Activated T-helper 17 cell treated with anti-CD3 and anti-CD28 coated beads, Interleukin-2, amount 50 U/mL, for 72 hours (primary cell): ENCODE measurements at regions not wholly inside any gene's neighbourhood (a gene's known extent, or its start where the extent isn't known, plus 50 kb on each side); places are given as distances from the start of the nearest gene placed in this dataset.

Experiments used
- ATAC-seq: fragments of 150-1000 bp; cut with Tn5 transposase; replicated peaks from 2 replicates; pipeline ENCODE4 v1.10.0; 2021; ENCODE audit warnings: mild to moderate bottlenecking, moderate library complexity
- H3K27ac Mint-ChIP-seq: one replicate; pipeline ENCODE4 v1.8.0; 2022; ENCODE audit warnings: mixed read lengths
- H3K27me3 Mint-ChIP-seq: one replicate; pipeline ENCODE4 v1.8.0; 2022; ENCODE audit warnings: mixed read lengths
- H3K36me3 Mint-ChIP-seq: one replicate; pipeline ENCODE4 v1.8.0; 2022; ENCODE audit warnings: low read depth, mild to moderate bottlenecking, mixed read lengths
- H3K4me1 Mint-ChIP-seq: one replicate; pipeline ENCODE4 v1.8.0; 2022; ENCODE audit warnings: mixed read lengths
- H3K4me3 Mint-ChIP-seq: one replicate; pipeline ENCODE4 v1.8.0; 2022; ENCODE audit warnings: mild to moderate bottlenecking, mixed read lengths
- H3K9me3 Mint-ChIP-seq: one replicate; pipeline ENCODE4 v1.8.0; 2022; ENCODE audit warnings: mixed read lengths

GRCh38 chr7:153396475-153396874 lies 636.9 kb downstream of the ACTR3B start:
- no peak for ATAC-seq
- Mint-ChIP-seq H3K27me3 (no peaks in the 10 kb centered on the region), H3K9me3 (peaks cover 9% of the 10 kb centered on the region), H3K27ac (no peak overlapping the region), H3K4me1 (no peaks in the 10 kb centered on the region), H3K36me3 (no peaks in the 10 kb centered on the region), H3K4me3 (no peak overlapping the region)

- Mint-ChIP-seq H3K9me3 (peaks cover 8% of the 10 kb centered on the region), H3K4me3 (no peak overlapping the region), H3K36me3 (no peaks in the 10 kb centered on the region), H3K27ac (no peak overlapping the region), H3K4me1 (no peaks in the 10 kb centered on the region), H3K27me3 (no peaks in the 10 kb centered on the region)
- ATAC-seq = no peak
Measured at GRCh38 chr7:153397459-153397858, 637.9 kb downstream of the ACTR3B start.

- H3K4me3 Mint-ChIP-seq = no peak overlapping the region
- H3K27me3 Mint-ChIP-seq = no peaks in the 10 kb centered on the region
- H3K36me3 Mint-ChIP-seq = no peaks in the 10 kb centered on the region
- H3K4me1 Mint-ChIP-seq = no peaks in the 10 kb centered on the region
- H3K9me3 Mint-ChIP-seq = peaks cover 8% of the 10 kb centered on the region
- no peak for ATAC-seq
- H3K27ac Mint-ChIP-seq = no peak overlapping the region
Measured at GRCh38 chr7:153397906-153398305, 638.4 kb downstream of the ACTR3B start.

- no peak for ATAC-seq
- Mint-ChIP-seq H3K36me3 (no peaks in the 10 kb centered on the region), H3K27ac (no peak overlapping the region), H3K9me3 (peaks cover 8% of the 10 kb centered on the region), H3K27me3 (no peaks in the 10 kb centered on the region), H3K4me3 (no peak overlapping the region), H3K4me1 (no peaks in the 10 kb centered on the region)
Measured at GRCh38 chr7:153398370-153398769, 638.8 kb downstream of the ACTR3B start.

GRCh38 chr7:153398789-153399553 lies 639.4 kb downstream of the ACTR3B start:
- no peak for ATAC-seq

GRCh38 chr7:153399554-153399940 lies 640.0 kb downstream of the ACTR3B start:
- Mint-ChIP-seq H3K27me3 (no peaks in the 10 kb centered on the region), H3K9me3 (peaks cover 8% of the 10 kb centered on the region), H3K27ac (no peak overlapping the region), H3K36me3 (no peaks in the 10 kb centered on the region), H3K4me3 (no peak overlapping the region), H3K4me1 (no peaks in the 10 kb centered on the region)
- ATAC-seq = no peak

More at GRCh38 chr7:153398789-153399553, 639.4 kb downstream of the ACTR3B start:
- Mint-ChIP-seq H3K36me3 (no peaks in the 10 kb centered on the region), H3K4me3 (no peak overlapping the region), H3K27ac (no peak overlapping the region), H3K9me3 (peaks cover 8% of the 10 kb centered on the region), H3K27me3 (no peaks in the 10 kb centered on the region), H3K4me1 (no peaks in the 10 kb centered on the region)

- peaks cover 11% of the 10 kb centered on the region for H3K9me3 Mint-ChIP-seq
- H3K27ac Mint-ChIP-seq = no peak overlapping the region
- H3K36me3 Mint-ChIP-seq = no peaks in the 10 kb centered on the region
- no peak overlapping the region for H3K4me3 Mint-ChIP-seq
- no peaks in the 10 kb centered on the region for H3K4me1 Mint-ChIP-seq
- H3K27me3 Mint-ChIP-seq = no peaks in the 10 kb centered on the region
- ATAC-seq = no peak
Measured at GRCh38 chr7:153400735-153401593, 641.4 kb downstream of the ACTR3B start.

GRCh38 chr7:153401795-153402720 lies 642.5 kb downstream of the ACTR3B start:
- Mint-ChIP-seq H3K27ac (no peak overlapping the region), H3K9me3 (peaks cover 10% of the 10 kb centered on the region), H3K4me1 (no peaks in the 10 kb centered on the region), H3K27me3 (no peaks in the 10 kb centered on the region), H3K36me3 (no peaks in the 10 kb centered on the region), H3K4me3 (no peak overlapping the region)
- ATAC-seq = no peak

- H3K36me3 Mint-ChIP-seq = no peaks in the 10 kb centered on the region
- no peak for ATAC-seq
- H3K27me3 Mint-ChIP-seq = no peaks in the 10 kb centered on the region
- H3K4me3 Mint-ChIP-seq = no peak overlapping the region
- no peak overlapping the region for H3K27ac Mint-ChIP-seq
- peaks cover 10% of the 10 kb centered on the region for H3K9me3 Mint-ChIP-seq
- H3K4me1 Mint-ChIP-seq = no peaks in the 10 kb centered on the region
Measured at GRCh38 chr7:153402721-153403541, 643.4 kb downstream of the ACTR3B start.

- ATAC-seq = no peak
Measured at GRCh38 chr7:153404124-153404523, 644.6 kb downstream of the ACTR3B start.

GRCh38 chr7:153404781-153405279 lies 645.3 kb downstream of the ACTR3B start:
- H3K36me3 Mint-ChIP-seq = no peaks in the 10 kb centered on the region
- no peaks in the 10 kb centered on the region for H3K4me1 Mint-ChIP-seq
- no peak overlapping the region for H3K4me3 Mint-ChIP-seq
- ATAC-seq = no peak
- H3K27me3 Mint-ChIP-seq = no peaks in the 10 kb centered on the region
- H3K27ac Mint-ChIP-seq = no peak overlapping the region
- peaks cover 17% of the 10 kb centered on the region for H3K9me3 Mint-ChIP-seq

More at GRCh38 chr7:153404124-153404523, 644.6 kb downstream of the ACTR3B start:
- Mint-ChIP-seq H3K9me3 (peaks cover 13% of the 10 kb centered on the region), H3K27ac (no peak overlapping the region), H3K4me1 (no peaks in the 10 kb centered on the region), H3K4me3 (no peak overlapping the region), H3K36me3 (no peaks in the 10 kb centered on the region), H3K27me3 (no peaks in the 10 kb centered on the region)

GRCh38 chr7:153405704-153406485 lies 646.3 kb upstream of the DPP6 start:
- Mint-ChIP-seq H3K27me3 (no peaks in the 10 kb centered on the region), H3K4me1 (no peaks in the 10 kb centered on the region), H3K36me3 (no peaks in the 10 kb centered on the region), H3K27ac (no peak overlapping the region), H3K9me3 (peaks cover 23% of the 10 kb centered on the region), H3K4me3 (no peak overlapping the region)
- ATAC-seq = no peak

- ATAC-seq = no peak
- peaks cover 29% of the 10 kb centered on the region for H3K9me3 Mint-ChIP-seq
- no peak overlapping the region for H3K27ac Mint-ChIP-seq
- no peaks in the 10 kb centered on the region for H3K4me1 Mint-ChIP-seq
- H3K27me3 Mint-ChIP-seq = no peaks in the 10 kb centered on the region
- no peak overlapping the region for H3K4me3 Mint-ChIP-seq
- H3K36me3 Mint-ChIP-seq = no peaks in the 10 kb centered on the region
Measured at GRCh38 chr7:153406486-153406872, 645.7 kb upstream of the DPP6 start.
